ENCODE measurements at regions not wholly inside any gene's neighbourhood (a gene's known extent, or its start where the extent isn't known, plus 50 kb on each side); places are given as distances from the start of the nearest gene placed in this dataset.

GRCh38 chr9:126089789-126090188, 236.8 kb upstream of the MVB12B start:
- DNase-seq: no peak
- Mint-ChIP-seq H3K27ac (ENCODE audit: unreplicated experiment) (no peak overlapping the region), H3K4me1 (ENCODE audit: low read depth, unreplicated experiment) (no peaks in the 10 kb centered on the region), H3K27me3 (ENCODE audit: unreplicated experiment) (peaks cover 53% of the 10 kb centered on the region), H3K9me3 (ENCODE audit: low read depth, unreplicated experiment) (no peaks in the 10 kb centered on the region), H3K36me3 (ENCODE audit: insufficient read depth, unreplicated experiment) (peaks cover 5% of the 10 kb centered on the region), H3K4me3 (ENCODE audit: low read depth, unreplicated experiment) (no peak overlapping the region)
- TF ChIP-seq CTCF (IDR thresholded peaks at IDR 0.05; ENCODE audit: unreplicated experiment): no peak
- intact Hi-C loops (cut with micrococcal nuclease; ENCODE audit: unreplicated experiment): no loop called here
- BruUV-seq (replicated peaks): no TSS peak
- CTCF ChIA-PET: no interaction called here

- CTCF ChIA-PET: no interaction called here
- intact Hi-C loops (cut with micrococcal nuclease; ENCODE audit: unreplicated experiment): no loop called here
- no peaks in the 10 kb centered on the region for H3K9me3 Mint-ChIP-seq (ENCODE audit: low read depth, unreplicated experiment)
Observed at GRCh38 chr9:126093771-126094170, 232.9 kb upstream of the MVB12B start.

GRCh38 chr9:126095546-126096190, 231.0 kb upstream of the MVB12B start:
- H3K9me3 Mint-ChIP-seq (ENCODE audit: low read depth, unreplicated experiment): no peaks in the 10 kb centered on the region
- H3K27me3 Mint-ChIP-seq (ENCODE audit: unreplicated experiment): peaks cover 37% of the 10 kb centered on the region
- intact Hi-C loops (cut with micrococcal nuclease; ENCODE audit: unreplicated experiment): no loop called here
- BruUV-seq (replicated peaks): no TSS peak
- H3K4me3 Mint-ChIP-seq (ENCODE audit: low read depth, unreplicated experiment): no peak overlapping the region
- H3K36me3 Mint-ChIP-seq (ENCODE audit: insufficient read depth, unreplicated experiment): peaks cover 5% of the 10 kb centered on the region
- no peak overlapping the region for H3K27ac Mint-ChIP-seq (ENCODE audit: unreplicated experiment)
- no peak for TF ChIP-seq CTCF (IDR thresholded peaks at IDR 0.05; ENCODE audit: unreplicated experiment)
- CTCF ChIA-PET: no interaction called here
- H3K4me1 Mint-ChIP-seq (ENCODE audit: low read depth, unreplicated experiment): no peaks in the 10 kb centered on the region
- no peak for DNase-seq

More at GRCh38 chr9:126093771-126094170, 232.9 kb upstream of the MVB12B start:
- TF ChIP-seq CTCF (IDR thresholded peaks at IDR 0.05; ENCODE audit: unreplicated experiment): no peak
- H3K36me3 Mint-ChIP-seq (ENCODE audit: insufficient read depth, unreplicated experiment): peaks cover 5% of the 10 kb centered on the region
- no peak overlapping the region for H3K4me3 Mint-ChIP-seq (ENCODE audit: low read depth, unreplicated experiment)
- H3K27me3 Mint-ChIP-seq (ENCODE audit: unreplicated experiment): peaks cover 53% of the 10 kb centered on the region
- no TSS peak for BruUV-seq (replicated peaks)
- no peak for DNase-seq
- no peaks in the 10 kb centered on the region for H3K4me1 Mint-ChIP-seq (ENCODE audit: low read depth, unreplicated experiment)
- H3K27ac Mint-ChIP-seq (ENCODE audit: unreplicated experiment): no peak overlapping the region

GRCh38 chr9:126096340-126096739, 230.3 kb upstream of the MVB12B start:
- peaks cover 30% of the 10 kb centered on the region for H3K27me3 Mint-ChIP-seq (ENCODE audit: unreplicated experiment)
- peaks cover 2% of the 10 kb centered on the region for H3K36me3 Mint-ChIP-seq (ENCODE audit: insufficient read depth, unreplicated experiment)
- H3K9me3 Mint-ChIP-seq (ENCODE audit: low read depth, unreplicated experiment): no peaks in the 10 kb centered on the region
- no peak overlapping the region for H3K4me3 Mint-ChIP-seq (ENCODE audit: low read depth, unreplicated experiment)
- intact Hi-C loops (cut with micrococcal nuclease; ENCODE audit: unreplicated experiment): no loop called here
- no peak overlapping the region for H3K27ac Mint-ChIP-seq (ENCODE audit: unreplicated experiment)
- no TSS peak for BruUV-seq (replicated peaks)
- TF ChIP-seq CTCF (IDR thresholded peaks at IDR 0.05; ENCODE audit: unreplicated experiment): no peak
- no peak for DNase-seq
- no peaks in the 10 kb centered on the region for H3K4me1 Mint-ChIP-seq (ENCODE audit: low read depth, unreplicated experiment)
- CTCF ChIA-PET: no interaction called here
